Dermis blood vessel endothelial cell (primary cell): ENCODE measurements at regions not wholly inside any gene's neighbourhood (a gene's known extent, or its start where the extent isn't known, plus 50 kb on each side); places are given as distances from the start of the nearest gene placed in this dataset.

Experiments used
- DNase-seq: peaks from one replicate; pipeline ENCODE4 v3.0.0; 2010

GRCh38 chr2:173782681-173783080 is 182.5 kb downstream of the SP3 start:
- DNase-seq, result no peak

GRCh38 chr2:173783382-173783781 is 181.8 kb downstream of the SP3 start:
- no peak for DNase-seq

- no peak for DNase-seq
Measured at GRCh38 chr2:173785813-173786212, 179.4 kb downstream of the SP3 start.

- no peak for DNase-seq
Measured at GRCh38 chr2:173791502-173791901, 173.7 kb downstream of the SP3 start.

- no peak for DNase-seq
Measured at GRCh38 chr2:173792166-173792565, 173.0 kb downstream of the SP3 start.

GRCh38 chr2:173792741-173793140 is 172.4 kb downstream of the SP3 start:
- no peak for DNase-seq

GRCh38 chr2:173793709-173794565 is 171.2 kb downstream of the SP3 start:
- no peak for DNase-seq

- DNase-seq, result no peak
Measured at GRCh38 chr2:173797586-173798263, 167.4 kb downstream of the SP3 start.

GRCh38 chr2:173802518-173802917 is 162.7 kb downstream of the SP3 start:
- no peak for DNase-seq

GRCh38 chr2:173803449-173803848 is 161.7 kb downstream of the SP3 start:
- no peak for DNase-seq

- no peak for DNase-seq
Measured at GRCh38 chr2:173806761-173807160, 158.4 kb downstream of the SP3 start.

- no peak for DNase-seq
Measured at GRCh38 chr2:173808718-173809117, 156.5 kb downstream of the SP3 start.

GRCh38 chr2:173812321-173812720 is 152.9 kb downstream of the SP3 start:
- no peak for DNase-seq

- DNase-seq, result no peak
Measured at GRCh38 chr2:173814306-173814705, 150.9 kb downstream of the SP3 start.

GRCh38 chr2:173815772-173816171 is 149.4 kb downstream of the SP3 start:
- no peak for DNase-seq

GRCh38 chr2:173817582-173817981 is 147.6 kb downstream of the SP3 start:
- DNase-seq, result no peak

- no peak for DNase-seq
Measured at GRCh38 chr2:173818285-173818684, 146.9 kb downstream of the SP3 start.

GRCh38 chr2:173819852-173820251 is 145.3 kb downstream of the SP3 start:
- DNase-seq, result no peak

- no peak for DNase-seq
Measured at GRCh38 chr2:173821451-173821850, 143.7 kb downstream of the SP3 start.

- no peak for DNase-seq
Measured at GRCh38 chr2:173822889-173823542, 142.2 kb downstream of the SP3 start.

- no peak for DNase-seq
Measured at GRCh38 chr2:173823543-173823939, 141.6 kb downstream of the SP3 start.

- DNase-seq, result no peak
Measured at GRCh38 chr2:173828189-173829142, 136.7 kb downstream of the SP3 start.
